GM12891 (cell line): ENCODE measurements at regions not wholly inside any gene's neighbourhood (a gene's known extent, or its start where the extent isn't known, plus 50 kb on each side); places are given as distances from the start of the nearest gene placed in this dataset.

Source experiments
- PAX5 ChIP-seq: IDR thresholded peaks from 2 replicates; pipeline ENCODE4 v1.6.1; 2011; ENCODE audit warnings: low read length, moderate library complexity, mild to moderate bottlenecking; ENCODE audit not compliant: insufficient read depth, severe bottlenecking
- POLR2A ChIP-seq: IDR thresholded peaks from 2 replicates; pipeline ENCODE4 v1.6.1; 2011; ENCODE audit warnings: low read depth, low read length, control low read depth
- POLR2AphosphoS5 ChIP-seq: IDR thresholded peaks from 2 replicates; pipeline ENCODE4 v1.6.1; 2011; ENCODE audit warnings: low read depth, low read length, control low read depth
- POU2F2 ChIP-seq: IDR thresholded peaks from 2 replicates; pipeline ENCODE4 v1.6.1; 2011; ENCODE audit warnings: low read depth, mild to moderate bottlenecking, control low read depth, low read length, moderate library complexity
- SPI1 ChIP-seq: IDR thresholded peaks from 2 replicates; pipeline ENCODE4 v1.6.1; 2011; ENCODE audit warnings: low read depth, low read length, control low read depth
- TAF1 ChIP-seq: IDR thresholded peaks from 2 replicates; pipeline ENCODE4 v1.6.1; 2011; ENCODE audit warnings: low read depth, low read length, control low read depth

DNA sequence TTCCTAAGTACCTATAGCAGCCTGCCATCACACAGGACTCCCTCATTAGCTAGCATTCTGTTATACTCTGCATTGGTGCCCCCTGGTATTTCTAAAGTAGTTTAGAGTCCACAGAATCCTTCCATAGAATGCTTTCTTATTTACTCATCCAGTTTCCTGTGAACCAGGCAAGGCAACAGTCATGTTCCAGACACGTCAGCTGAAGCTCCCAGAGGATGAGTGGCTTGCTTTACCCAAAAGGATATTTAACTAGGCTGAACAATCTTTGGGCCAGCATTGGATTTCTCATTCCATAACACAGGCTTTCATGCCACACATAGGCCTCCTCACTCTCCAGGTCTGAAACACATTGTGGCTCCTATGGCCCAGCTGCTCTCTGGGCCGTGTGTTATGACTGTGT is 203.8 kb upstream of the MAP3K7 start:
- TF ChIP-seq POLR2AphosphoS5 = no peak
- TF ChIP-seq POLR2A = no peak
- TF ChIP-seq TAF1 = no peak
- TF ChIP-seq PAX5 = no peak
- TF ChIP-seq SPI1 = no peak
- TF ChIP-seq POU2F2 = no peak
